H9 (cell line): ENCODE measurements at regions not wholly inside any gene's neighbourhood (a gene's known extent, or its start where the extent isn't known, plus 50 kb on each side); places are given as distances from the start of the nearest gene placed in this dataset.

Experiments used
- DNase-seq: peaks from one replicate; pipeline ENCODE4 v3.0.0-alpha.2; 2017
- H2AFZ ChIP-seq: one replicate; pipeline ENCODE4 v1.6.1; 2013; ENCODE audit warnings: mild to moderate bottlenecking, low read length, control low read depth, moderate library complexity
- H2AK5ac ChIP-seq: 2 replicates; pipeline ENCODE4 v1.6.1; 2013; ENCODE audit warnings: low read length, control low read depth, mixed read lengths; ENCODE audit not compliant: insufficient read length
- H2BK120ac ChIP-seq: one replicate; pipeline ENCODE4 v1.6.1; 2013; ENCODE audit warnings: low read depth, mild to moderate bottlenecking, low read length, control low read depth, inconsistent platforms; ENCODE audit not compliant: poor library complexity, severe bottlenecking
- H2BK12ac ChIP-seq: 2 replicates; pipeline ENCODE4 v1.6.1; 2013; ENCODE audit warnings: low read length, control low read depth, mixed read lengths, low read depth; ENCODE audit not compliant: insufficient read length
- H2BK15ac ChIP-seq: 2 replicates; pipeline ENCODE4 v1.6.1; 2013; ENCODE audit warnings: low read depth, low read length, control low read depth
- H2BK20ac ChIP-seq: one replicate; pipeline ENCODE4 v1.6.1; 2013; ENCODE audit warnings: low read depth, mild to moderate bottlenecking, low read length, control low read depth, inconsistent platforms; ENCODE audit not compliant: poor library complexity, severe bottlenecking
- H2BK5ac ChIP-seq: 2 replicates; pipeline ENCODE4 v1.6.1; 2013; ENCODE audit warnings: low read length, control low read depth, mixed read lengths; ENCODE audit not compliant: insufficient read length
- H3K14ac ChIP-seq: 2 replicates; pipeline ENCODE4 v1.6.1; 2013; ENCODE audit warnings: low read length, control low read depth; ENCODE audit not compliant: insufficient read depth
- H3K18ac ChIP-seq: 2 replicates; pipeline ENCODE4 v1.6.1; 2013; ENCODE audit warnings: low read depth, mild to moderate bottlenecking, mixed read lengths, low read length, control low read depth; ENCODE audit not compliant: insufficient read length
- H3K23ac ChIP-seq: 2 replicates; pipeline ENCODE4 v1.6.1; 2013; ENCODE audit warnings: low read length, control low read depth, mixed read lengths, low read depth; ENCODE audit not compliant: insufficient read length
- H3K23me2 ChIP-seq: 2 replicates; pipeline ENCODE4 v1.6.1; 2013; ENCODE audit warnings: low read depth, mild to moderate bottlenecking, mixed read lengths, low read length, control low read depth; ENCODE audit not compliant: insufficient read length, poor library complexity, severe bottlenecking
- H3K27ac ChIP-seq: 2 replicates; pipeline ENCODE4 v1.5.1; 2013; ENCODE audit warnings: low read length, control low read depth, mixed read lengths, low read depth; ENCODE audit not compliant: insufficient read length
- H3K27me3 ChIP-seq: 2 replicates; pipeline ENCODE4 v1.6.1; 2013; ENCODE audit warnings: low read length, control low read depth, inconsistent platforms; ENCODE audit not compliant: insufficient read depth
- H3K4ac ChIP-seq: 2 replicates; pipeline ENCODE4 v1.6.1; 2013; ENCODE audit warnings: low read depth, mild to moderate bottlenecking, control low read depth, inconsistent platforms, low read length, moderate library complexity
- H3K4me1 ChIP-seq: 2 replicates; pipeline ENCODE4 v1.6.1; 2013; ENCODE audit warnings: low read length, control low read depth, inconsistent platforms; ENCODE audit not compliant: insufficient read depth
- H3K4me2 ChIP-seq: 2 replicates; pipeline ENCODE4 v1.6.1; 2013; ENCODE audit warnings: low read length, control low read depth, mixed read lengths; ENCODE audit not compliant: insufficient read length, insufficient read depth
- H3K56ac ChIP-seq: 2 replicates; pipeline ENCODE4 v1.6.1; 2013; ENCODE audit warnings: low read depth, mild to moderate bottlenecking, mixed read lengths, low read length, control low read depth; ENCODE audit not compliant: insufficient read length
- H3K79me1 ChIP-seq: 2 replicates; pipeline ENCODE4 v1.6.1; 2013; ENCODE audit warnings: low read depth, mild to moderate bottlenecking, moderate library complexity, low read length, control low read depth, inconsistent platforms; ENCODE audit not compliant: insufficient read depth, poor library complexity, severe bottlenecking
- H3K79me2 ChIP-seq: 2 replicates; pipeline ENCODE4 v1.6.1; 2013; ENCODE audit warnings: low read length, control low read depth, inconsistent platforms; ENCODE audit not compliant: insufficient read depth
- H3K9ac ChIP-seq: 2 replicates; pipeline ENCODE4 v1.6.1; 2013; ENCODE audit warnings: low read length, control low read depth, mixed read lengths; ENCODE audit not compliant: insufficient read length; ENCODE audit errors: extremely low read depth
- H3K9me3 ChIP-seq: one replicate; pipeline ENCODE4 v1.6.1; 2013; ENCODE audit warnings: low read depth, low read length, inconsistent platforms; ENCODE audit not compliant: control insufficient read depth
- H3T11ph ChIP-seq: one replicate; pipeline ENCODE4 v1.6.1; 2013; ENCODE audit warnings: mild to moderate bottlenecking, low read length, control low read depth, inconsistent platforms
- H4K20me1 ChIP-seq: one replicate; pipeline ENCODE4 v1.6.1; 2013; ENCODE audit not compliant: control insufficient read depth, insufficient read length, insufficient read depth
- H4K5ac ChIP-seq: 2 replicates; pipeline ENCODE4 v1.6.1; 2013; ENCODE audit warnings: low read depth, mild to moderate bottlenecking, mixed read lengths, low read length, control low read depth; ENCODE audit not compliant: insufficient read length
- H4K8ac ChIP-seq: replicated peaks from 2 replicates; pipeline ENCODE4 v1.6.1; 2013; ENCODE audit warnings: low read length, control low read depth, mixed read lengths, low read depth; ENCODE audit not compliant: insufficient read length
- H4K91ac ChIP-seq: 2 replicates; pipeline ENCODE4 v1.6.1; 2013; ENCODE audit warnings: low read depth, mild to moderate bottlenecking, moderate library complexity, mixed read lengths, low read length, control low read depth; ENCODE audit not compliant: insufficient read length
- H3K27ac Mint-ChIP-seq, 3 experiments: 2 replicates in 2 of 3; 3 replicates in 1 of 3; pipeline ENCODE4 v1.8.0; 2020 to 2021; ENCODE audit warnings: mixed read lengths in 3 of 3, mild to moderate bottlenecking in 1 of 3, moderate library complexity in 1 of 3
- H3K27me3 Mint-ChIP-seq: 2 replicates; pipeline ENCODE4 v1.8.0; 2021; ENCODE audit warnings: low read depth, mild to moderate bottlenecking, moderate library complexity, mixed read lengths
- H3K36me3 Mint-ChIP-seq, 3 experiments: 2 replicates in 2 of 3; 3 replicates in 1 of 3; pipeline ENCODE4 v1.8.0; 2020 to 2021; ENCODE audit warnings: low read depth in 3 of 3, mixed read lengths in 3 of 3; ENCODE audit not compliant: insufficient read depth in 1 of 3
- H3K4me1 Mint-ChIP-seq, 2 experiments: 2 replicates each; pipeline ENCODE4 v1.8.0; 2020; ENCODE audit warnings: mixed read lengths in 2 of 2
- H3K4me3 Mint-ChIP-seq, 2 experiments: 2 replicates in 1 of 2; 3 replicates in 1 of 2; pipeline ENCODE4 v1.8.0; 2020 to 2021; ENCODE audit warnings: mild to moderate bottlenecking in 2 of 2, mixed read lengths in 2 of 2, moderate library complexity in 1 of 2
- H3K9me3 Mint-ChIP-seq, 2 experiments: 2 replicates in 1 of 2; 3 replicates in 1 of 2; pipeline ENCODE4 v1.8.0; 2020; ENCODE audit warnings: mild to moderate bottlenecking in 2 of 2, mixed read lengths in 2 of 2, moderate library complexity in 1 of 2
- WGBS: extraction: QIAGEN DNeasy Blood & Tissue Kit; methylation state at CpG from one replicate; pipeline ENCODE4 v1.1.7; 2013; ENCODE audit warnings: missing lambda C conversion rate, low lambda C conversion rate, mixed read lengths; ENCODE audit not compliant: insufficient read length; ENCODE audit errors: extremely low coverage; 5-methylcytosine and 5-hydroxymethylcytosine counted together
- TF ChIP-seq, protein P1 (sequence below): fragments of 200-600 bp; sonication (generic); conservative IDR thresholded peaks from 3 replicates; pipeline ENCODE4 v1.8.0; 2021; ENCODE audit warnings: antibody characterized with exemption, mild to moderate bottlenecking

GRCh38 chr4:176889776-176890175, 97.1 kb upstream of the VEGFC start:
- Histone ChIP-seq H3K4me2 (no peak overlapping the region), H4K5ac (no peak overlapping the region), H2BK15ac (no peak overlapping the region), H3K23ac (no peak overlapping the region), H4K20me1 (no peaks in the 10 kb centered on the region), H4K8ac (no peak overlapping the region), H2AFZ (no peak overlapping the region), H3T11ph (no peak overlapping the region), H3K23me2 (no peaks in the 10 kb centered on the region), H3K27ac (no peak overlapping the region), H3K14ac (no peak overlapping the region), H3K9ac (no peak overlapping the region), H3K56ac (no peak overlapping the region), H2BK5ac (no peak overlapping the region), H4K91ac (no peak overlapping the region), H3K18ac (no peak overlapping the region), H3K9me3 (no peaks in the 10 kb centered on the region), H2BK20ac (no peak overlapping the region), H3K79me1 (no peaks in the 10 kb centered on the region), H2BK120ac (no peak overlapping the region), H3K4me1 (no peaks in the 10 kb centered on the region), H2BK12ac (no peak overlapping the region), H3K79me2 (no peaks in the 10 kb centered on the region), H3K27me3 (no peaks in the 10 kb centered on the region), H2AK5ac (no peak overlapping the region), H3K4ac (no peak overlapping the region)
- TF ChIP-seq, protein P1, sequence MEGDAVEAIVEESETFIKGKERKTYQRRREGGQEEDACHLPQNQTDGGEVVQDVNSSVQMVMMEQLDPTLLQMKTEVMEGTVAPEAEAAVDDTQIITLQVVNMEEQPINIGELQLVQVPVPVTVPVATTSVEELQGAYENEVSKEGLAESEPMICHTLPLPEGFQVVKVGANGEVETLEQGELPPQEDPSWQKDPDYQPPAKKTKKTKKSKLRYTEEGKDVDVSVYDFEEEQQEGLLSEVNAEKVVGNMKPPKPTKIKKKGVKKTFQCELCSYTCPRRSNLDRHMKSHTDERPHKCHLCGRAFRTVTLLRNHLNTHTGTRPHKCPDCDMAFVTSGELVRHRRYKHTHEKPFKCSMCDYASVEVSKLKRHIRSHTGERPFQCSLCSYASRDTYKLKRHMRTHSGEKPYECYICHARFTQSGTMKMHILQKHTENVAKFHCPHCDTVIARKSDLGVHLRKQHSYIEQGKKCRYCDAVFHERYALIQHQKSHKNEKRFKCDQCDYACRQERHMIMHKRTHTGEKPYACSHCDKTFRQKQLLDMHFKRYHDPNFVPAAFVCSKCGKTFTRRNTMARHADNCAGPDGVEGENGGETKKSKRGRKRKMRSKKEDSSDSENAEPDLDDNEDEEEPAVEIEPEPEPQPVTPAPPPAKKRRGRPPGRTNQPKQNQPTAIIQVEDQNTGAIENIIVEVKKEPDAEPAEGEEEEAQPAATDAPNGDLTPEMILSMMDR, result no peak
- no peak overlapping the region for H3K27ac Mint-ChIP-seq
- WGBS, result no CpG with 5 or more reads among the region's 3 CpGs
- H3K4me1 Mint-ChIP-seq, result peaks cover 0 to 2% of the 10 kb centered on the region in 2 experiments; a peak in 1 of 4 replicates
- no peaks in the 10 kb centered on the region for H3K9me3 Mint-ChIP-seq
- no peaks in the 10 kb centered on the region for H3K36me3 Mint-ChIP-seq
- DNase-seq, result no peak
- no peak overlapping the region for H3K4me3 Mint-ChIP-seq
- no peaks in the 10 kb centered on the region for H3K27me3 Mint-ChIP-seq
